VCaP (cell line): ENCODE measurements at regions not wholly inside any gene's neighbourhood (a gene's known extent, or its start where the extent isn't known, plus 50 kb on each side); places are given as distances from the start of the nearest gene placed in this dataset.

ENCODE experiments used
- H3K27ac ChIP-seq: fragments of 450-650 bp; 2 replicates; pipeline ENCODE4 v1.5.1; 2017
- CTCF ChIP-seq: fragments of 450-650 bp; conservative IDR thresholded peaks from 2 replicates; pipeline ENCODE4 v1.5.1; 2017; ENCODE audit warnings: mild to moderate bottlenecking, moderate library complexity

DNA sequence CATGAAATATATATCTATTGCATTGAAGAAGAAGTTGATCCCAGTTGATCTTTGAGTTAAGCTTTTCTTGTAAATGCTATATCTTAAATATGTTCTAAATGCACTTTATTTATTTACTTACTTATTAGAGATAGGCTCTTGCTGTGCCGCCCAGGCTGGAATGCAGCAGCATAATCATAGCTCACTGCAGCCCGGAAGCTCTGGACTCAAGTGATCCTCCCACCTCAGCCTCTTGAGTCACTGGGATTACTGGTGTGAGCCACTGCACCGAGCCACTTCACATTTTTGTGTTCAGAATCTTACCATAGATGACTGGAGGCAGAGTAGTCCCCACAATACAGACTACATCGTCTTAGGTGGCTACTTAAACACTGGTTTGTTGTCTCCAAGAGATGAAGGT lies 324.3 kb upstream of the SLIT2 start:
- TF ChIP-seq CTCF = no peak
- no peak overlapping the region for H3K27ac ChIP-seq

DNA sequence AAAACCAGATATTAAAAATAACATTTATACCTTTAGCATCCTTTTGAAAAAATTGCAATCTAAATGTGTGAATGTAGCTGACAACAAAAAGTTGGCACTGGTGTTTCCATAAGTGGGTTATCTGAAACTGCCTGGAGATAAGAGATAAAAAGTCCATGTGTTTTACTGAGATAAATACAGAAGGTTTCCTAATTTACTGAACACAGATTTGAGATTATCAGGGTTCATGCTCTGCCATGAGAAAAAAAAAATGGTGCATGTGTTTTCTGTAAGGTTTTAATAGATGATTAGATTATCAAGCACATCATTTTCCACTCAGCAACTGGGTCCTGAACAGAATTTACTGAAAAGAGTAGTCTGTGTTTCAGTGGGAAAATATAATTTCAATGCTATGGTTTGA lies 326.2 kb upstream of the SLIT2 start:
- no peak for TF ChIP-seq CTCF
- H3K27ac ChIP-seq = no peak overlapping the region

GRCh38 chr4:19924761-19925160 lies 326.9 kb upstream of the SLIT2 start:
- TF ChIP-seq CTCF = no peak
- H3K27ac ChIP-seq = no peak overlapping the region

- TF ChIP-seq CTCF = no peak
- no peak overlapping the region for H3K27ac ChIP-seq
Measured at GRCh38 chr4:19915276-19915675, 336.4 kb upstream of the SLIT2 start.

DNA sequence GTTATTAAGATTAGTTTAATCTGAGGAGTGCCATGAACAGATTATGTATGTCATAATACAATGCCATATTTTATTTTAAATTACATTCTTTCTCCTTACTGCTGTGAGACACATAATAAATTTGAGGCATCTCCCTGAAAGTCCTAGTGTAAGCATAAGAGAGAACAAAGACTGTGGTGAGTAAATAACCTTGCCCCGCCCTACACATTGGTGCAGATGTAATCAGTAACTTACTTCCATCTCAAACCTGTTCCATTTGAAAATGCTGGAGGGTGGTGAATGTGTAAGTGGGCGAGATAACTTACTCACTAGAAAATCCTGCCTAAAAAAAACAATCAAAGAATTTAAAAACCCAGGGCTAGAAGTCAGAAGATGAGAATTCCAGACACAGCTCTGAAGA lies 338.1 kb upstream of the SLIT2 start:
- no peak overlapping the region for H3K27ac ChIP-seq
- TF ChIP-seq CTCF = no peak

DNA sequence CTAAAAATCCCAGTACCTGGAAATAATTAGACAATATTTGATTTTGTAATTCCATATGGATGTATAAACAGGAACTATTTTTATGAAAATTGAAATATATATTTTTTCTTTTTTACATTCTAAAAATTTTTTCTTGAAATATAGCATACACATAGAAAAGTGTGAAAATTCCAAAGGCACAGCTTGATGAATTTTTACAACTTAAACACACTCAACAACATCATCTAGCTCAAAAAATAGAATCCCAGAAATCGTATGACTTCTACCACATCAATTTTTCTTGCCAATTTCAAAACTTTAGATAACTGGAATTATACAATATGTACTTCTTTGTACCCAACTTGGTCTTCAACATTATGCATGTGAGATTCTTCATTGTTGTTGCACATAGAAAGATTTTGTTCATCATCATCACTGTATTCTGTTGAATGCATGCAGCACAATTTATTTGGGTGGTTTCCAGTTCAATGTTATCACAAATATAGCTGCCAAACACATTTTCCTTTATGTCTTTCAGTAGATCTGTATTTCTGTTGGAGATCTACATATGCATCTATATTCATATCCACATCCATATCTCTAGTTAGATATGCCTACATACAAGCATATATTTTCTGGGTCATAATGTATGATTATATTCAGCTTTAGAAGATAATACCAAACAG lies 340.7 kb upstream of the SLIT2 start:
- no peak overlapping the region for H3K27ac ChIP-seq
- no peak for TF ChIP-seq CTCF

GRCh38 chr4:19905024-19905423 lies 346.7 kb upstream of the SLIT2 start:
- TF ChIP-seq CTCF = no peak
- H3K27ac ChIP-seq = no peak overlapping the region
